Amygdala (tissue), 56 donors: ENCODE measurements at regions not wholly inside any gene's neighbourhood (a gene's known extent, or its start where the extent isn't known, plus 50 kb on each side); places are given as distances from the start of the nearest gene placed in this dataset.

Experiments used
- DNase-seq, 56 donors: peaks; one replicate each; lab custom pipeline; 2025; lab: John Stamatoyannopoulos, UW

DNA sequence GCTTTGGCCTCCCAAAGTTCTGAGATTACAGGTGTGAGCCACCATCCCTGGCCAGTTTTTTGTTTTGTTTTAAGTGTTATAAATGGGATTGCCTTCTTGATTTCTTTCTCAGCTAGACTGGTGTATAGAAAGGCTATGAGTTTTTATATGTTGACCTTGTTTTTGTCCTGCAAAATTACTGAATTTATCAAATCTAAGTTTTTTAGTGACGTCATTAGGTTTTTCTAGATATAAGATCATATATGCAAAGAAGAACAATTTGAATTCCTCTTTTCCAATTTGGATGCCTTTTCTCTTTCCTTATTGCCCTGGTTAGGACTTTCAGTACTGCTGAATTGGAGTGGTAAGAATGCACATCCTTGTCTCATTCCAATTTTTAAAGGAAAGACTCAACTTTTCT, 81.3 kb upstream of the MOCS1 start:
- no peak for DNase-seq

DNA sequence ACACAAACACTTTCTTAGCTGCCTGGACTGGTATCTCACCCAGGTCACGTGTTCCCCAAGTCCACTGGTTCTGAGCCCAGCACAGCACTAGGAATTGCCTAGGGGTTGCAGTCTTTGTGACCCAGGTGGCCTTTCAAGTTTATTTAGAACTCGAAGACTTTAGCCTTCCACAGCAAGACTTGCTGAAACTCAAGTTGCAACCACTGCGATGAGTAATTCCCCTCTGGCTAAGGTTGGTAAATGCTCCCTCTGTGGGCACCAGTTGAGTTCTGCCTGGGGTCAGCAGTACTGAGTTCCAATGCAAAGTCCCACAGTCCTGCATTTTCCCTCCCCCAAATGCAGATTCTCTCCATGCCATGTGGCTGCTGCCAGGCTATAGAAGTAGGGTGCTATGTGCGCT, 77.6 kb upstream of the MOCS1 start:
- DNase-seq = no peak

DNA sequence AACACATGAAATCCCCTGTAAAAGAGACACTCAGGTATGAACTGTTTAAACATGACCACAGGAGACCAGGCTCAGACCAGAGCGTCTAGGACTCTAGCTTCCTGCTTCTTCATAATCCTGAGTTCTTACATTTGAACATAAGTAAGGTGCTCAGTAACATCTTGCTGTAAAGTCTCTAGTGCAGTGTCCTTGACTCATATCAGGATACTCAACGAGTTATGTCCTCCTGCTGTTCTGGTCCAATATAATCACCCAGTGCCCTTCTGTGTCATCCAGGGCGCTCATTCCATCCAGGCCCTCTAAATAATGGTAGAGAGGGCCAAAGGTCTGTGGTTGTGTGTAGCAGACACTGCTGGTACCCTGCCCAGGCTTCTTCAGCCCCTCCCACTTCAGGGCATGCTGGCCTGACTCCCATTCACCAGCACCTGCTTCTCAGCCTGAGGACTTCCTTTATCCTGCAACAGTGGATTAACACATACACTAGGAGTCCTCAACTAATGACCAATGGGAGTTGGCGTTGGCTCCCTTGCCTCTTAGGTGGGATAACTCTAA, 66.8 kb upstream of the MOCS1 start:
- no peak for DNase-seq

DNA sequence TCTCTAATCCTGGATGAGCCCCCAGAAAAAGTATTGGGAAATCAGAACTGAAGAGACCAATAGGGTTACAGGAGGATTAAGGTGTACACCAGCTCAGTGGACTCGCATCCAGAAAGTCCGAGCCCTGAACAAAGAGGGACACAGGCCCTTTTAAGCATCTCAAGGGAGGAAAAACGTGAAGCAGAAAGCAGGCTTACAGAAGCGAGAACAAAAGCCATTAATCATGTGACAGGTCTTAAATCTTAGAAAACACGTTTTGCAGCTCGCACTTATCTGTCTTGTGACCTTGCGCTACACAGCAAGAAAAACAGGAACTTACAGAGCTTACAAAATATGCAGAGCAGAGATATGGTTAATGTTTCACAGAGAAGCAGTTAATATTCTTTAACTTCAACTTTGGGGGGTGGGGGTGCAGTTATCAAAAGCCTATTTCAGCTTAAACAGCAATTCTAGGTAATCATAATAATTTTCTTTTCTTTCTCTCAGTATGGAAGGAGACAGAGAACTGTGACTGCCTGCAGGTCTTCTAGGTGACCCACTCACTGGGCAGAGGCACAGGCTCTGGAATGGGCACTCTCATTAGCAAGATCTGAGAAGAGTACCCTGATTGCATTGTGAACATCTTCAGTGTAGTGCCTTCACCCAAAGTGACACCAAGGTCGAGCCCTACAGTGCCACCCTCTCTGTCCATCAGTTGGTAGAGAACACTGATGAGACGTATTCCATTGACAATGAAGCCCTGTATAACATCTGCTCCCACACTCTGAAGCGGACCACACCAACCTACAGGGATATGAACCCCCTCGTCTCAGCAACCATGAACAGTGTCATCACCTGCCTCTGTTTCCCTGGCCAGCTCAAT, 65.0 kb upstream of the MOCS1 start:
- no peak for DNase-seq

DNA sequence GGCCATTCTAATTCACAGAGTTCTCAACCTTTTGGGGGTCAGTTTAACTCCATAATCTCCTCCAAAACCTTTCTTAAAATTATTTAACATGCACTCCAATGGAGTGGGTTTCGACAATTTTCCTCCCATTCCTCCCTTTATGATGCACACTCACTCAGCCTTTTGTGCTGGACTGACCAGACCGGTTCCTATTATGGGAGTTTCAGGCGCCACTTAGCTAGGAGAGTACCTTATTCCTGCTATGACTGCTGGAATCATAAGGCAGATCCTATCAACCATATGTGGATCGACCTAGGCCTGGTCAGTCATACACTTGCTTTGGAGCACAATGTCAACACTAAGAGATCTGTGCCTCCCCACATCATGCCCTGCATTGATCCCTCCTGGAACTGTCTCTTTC, 63.9 kb upstream of the MOCS1 start:
- no peak for DNase-seq

DNA sequence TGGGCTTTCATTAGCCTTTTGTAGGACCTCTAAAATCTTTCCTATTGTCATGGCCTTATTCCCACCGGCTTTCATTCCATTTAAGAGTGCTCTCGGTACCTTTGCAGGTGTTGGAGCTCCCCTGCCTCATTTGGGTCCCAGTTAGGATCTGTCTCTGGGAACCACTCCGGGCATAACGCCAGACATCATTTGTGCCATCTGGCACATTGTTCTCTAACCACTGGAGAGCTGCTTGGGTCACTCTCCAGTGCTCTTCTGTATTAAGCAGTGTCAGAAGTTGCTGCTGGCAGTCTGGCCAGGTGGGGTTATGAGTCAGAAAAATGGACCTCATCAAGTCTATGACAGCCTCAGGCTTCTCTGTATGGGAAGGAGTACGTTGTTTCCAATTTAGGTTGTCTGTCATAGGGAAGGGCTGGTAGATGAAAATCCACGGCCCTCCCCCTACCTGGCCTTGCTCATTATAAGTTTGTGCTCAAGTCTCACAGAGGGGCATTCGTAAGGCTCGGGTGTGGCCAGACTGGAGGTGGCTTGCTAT, 62.9 kb upstream of the MOCS1 start:
- DNase-seq = no peak

DNA sequence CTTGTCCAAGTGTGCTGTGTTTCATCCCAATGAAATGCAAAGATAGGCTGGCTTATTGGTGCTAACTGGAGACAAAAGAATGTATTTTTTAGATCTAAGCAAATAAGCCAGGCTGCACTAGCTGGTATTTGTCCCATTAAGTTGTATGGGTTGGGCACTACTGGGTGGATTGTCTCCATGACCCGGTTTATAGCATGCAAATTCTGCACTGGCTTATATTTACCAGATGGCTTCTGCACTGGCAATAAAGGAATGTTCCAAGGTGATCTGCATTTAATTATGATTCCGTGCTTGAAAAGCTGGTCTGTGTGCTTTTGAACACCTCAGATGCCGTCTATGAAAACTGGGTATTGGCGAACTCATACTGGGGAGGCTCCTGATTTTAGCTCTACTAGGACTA, 61.4 kb upstream of the MOCS1 start:
- DNase-seq = no peak

DNA sequence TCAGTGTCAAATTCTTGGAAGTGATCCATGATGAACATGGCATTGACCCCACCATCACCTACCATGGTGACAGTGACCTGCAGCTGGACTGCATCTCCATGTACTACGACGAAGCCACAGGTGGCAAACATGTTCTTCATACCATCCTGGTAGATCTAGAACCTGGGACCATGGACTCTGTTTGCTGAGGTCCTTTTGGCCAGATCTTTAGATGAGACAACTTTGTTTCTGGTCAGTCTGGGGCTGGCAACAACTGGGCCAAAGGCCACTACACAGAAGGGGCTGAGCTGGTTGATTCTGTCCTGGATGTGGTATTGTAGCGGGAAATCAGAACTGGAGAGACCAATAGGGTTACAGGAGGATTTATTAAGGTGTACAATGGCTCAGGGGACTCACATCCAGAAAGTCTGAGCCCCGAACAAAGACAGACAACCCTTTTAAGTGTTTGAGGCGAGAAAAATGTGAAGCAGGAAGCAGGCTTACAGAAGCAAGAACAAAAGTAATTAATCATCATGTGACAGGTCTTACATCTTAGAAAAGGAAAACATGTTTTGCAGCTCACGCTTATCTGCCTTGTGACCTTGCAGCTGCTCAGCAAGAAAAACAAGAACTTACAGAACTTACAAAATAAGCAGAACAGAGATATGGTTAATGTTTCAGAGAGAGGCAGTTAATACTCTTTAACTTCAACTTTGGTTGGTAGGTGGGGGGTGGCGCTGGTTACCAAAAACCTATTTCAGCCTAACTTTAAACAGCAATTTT, 58.8 kb upstream of the MOCS1 start:
- DNase-seq = no peak
